ENCODE measurements at regions not wholly inside any gene's neighbourhood (a gene's known extent, or its start where the extent isn't known, plus 50 kb on each side); places are given as distances from the start of the nearest gene placed in this dataset.

DNA sequence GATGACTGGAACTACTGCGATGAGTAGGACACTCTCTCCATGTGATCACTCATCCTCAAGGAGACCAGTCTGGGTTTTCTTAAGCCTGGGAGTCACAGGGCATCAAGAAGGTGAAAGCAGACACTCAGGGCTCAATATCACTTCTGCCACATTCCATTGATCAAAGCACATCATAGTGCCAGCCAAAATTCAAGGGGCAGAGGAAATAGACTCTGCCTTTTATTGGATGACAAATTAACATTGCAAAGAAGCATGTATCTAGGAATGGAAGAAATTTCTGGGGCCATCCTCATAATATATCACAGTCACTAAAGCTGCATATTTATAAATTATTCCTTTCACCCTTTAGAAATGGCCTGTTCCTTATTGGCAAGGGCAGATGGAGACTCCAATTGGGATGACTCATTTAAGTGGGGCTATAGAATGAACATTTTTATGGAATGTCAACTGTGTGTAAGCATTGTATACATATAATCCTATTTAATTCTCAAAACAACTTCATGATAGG lies 114.8 kb upstream of the CDC42EP3 start:
- DNase-seq (ENCODE audit: low read depth): no peak
- TF ChIP-seq, protein P1, sequence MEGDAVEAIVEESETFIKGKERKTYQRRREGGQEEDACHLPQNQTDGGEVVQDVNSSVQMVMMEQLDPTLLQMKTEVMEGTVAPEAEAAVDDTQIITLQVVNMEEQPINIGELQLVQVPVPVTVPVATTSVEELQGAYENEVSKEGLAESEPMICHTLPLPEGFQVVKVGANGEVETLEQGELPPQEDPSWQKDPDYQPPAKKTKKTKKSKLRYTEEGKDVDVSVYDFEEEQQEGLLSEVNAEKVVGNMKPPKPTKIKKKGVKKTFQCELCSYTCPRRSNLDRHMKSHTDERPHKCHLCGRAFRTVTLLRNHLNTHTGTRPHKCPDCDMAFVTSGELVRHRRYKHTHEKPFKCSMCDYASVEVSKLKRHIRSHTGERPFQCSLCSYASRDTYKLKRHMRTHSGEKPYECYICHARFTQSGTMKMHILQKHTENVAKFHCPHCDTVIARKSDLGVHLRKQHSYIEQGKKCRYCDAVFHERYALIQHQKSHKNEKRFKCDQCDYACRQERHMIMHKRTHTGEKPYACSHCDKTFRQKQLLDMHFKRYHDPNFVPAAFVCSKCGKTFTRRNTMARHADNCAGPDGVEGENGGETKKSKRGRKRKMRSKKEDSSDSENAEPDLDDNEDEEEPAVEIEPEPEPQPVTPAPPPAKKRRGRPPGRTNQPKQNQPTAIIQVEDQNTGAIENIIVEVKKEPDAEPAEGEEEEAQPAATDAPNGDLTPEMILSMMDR (IDR thresholded peaks at IDR 0.05; ENCODE audit: low read length, missing control alignments): no peak
- H3K4me3 ChIP-seq (replicated peaks; ENCODE audit: low read depth, low read length): no peak overlapping the region

DNA sequence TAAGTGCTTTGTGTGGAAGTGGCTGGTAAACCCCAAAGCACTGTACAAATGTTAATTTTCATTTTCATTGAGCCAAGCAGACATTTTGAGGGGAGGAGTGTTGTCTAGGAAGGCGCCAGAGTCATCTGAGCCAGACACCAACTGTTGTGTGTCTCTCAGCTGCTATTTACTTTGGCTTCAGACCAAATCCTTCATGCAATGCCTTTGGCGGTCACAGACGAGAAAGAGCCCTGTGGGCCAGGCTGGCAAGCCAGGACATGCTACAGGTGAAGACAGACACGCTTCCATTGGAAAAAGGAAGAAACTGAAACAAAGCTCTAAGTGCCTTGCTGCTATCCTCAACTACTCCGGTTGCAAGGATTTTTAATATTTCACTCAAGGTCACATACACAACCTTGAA lies 115.4 kb upstream of the CDC42EP3 start:
- no peak for DNase-seq (ENCODE audit: low read depth)
- TF ChIP-seq, protein P1 (IDR thresholded peaks at IDR 0.05; ENCODE audit: low read length, missing control alignments): no peak
- no peak overlapping the region for H3K4me3 ChIP-seq (replicated peaks; ENCODE audit: low read depth, low read length)

DNA sequence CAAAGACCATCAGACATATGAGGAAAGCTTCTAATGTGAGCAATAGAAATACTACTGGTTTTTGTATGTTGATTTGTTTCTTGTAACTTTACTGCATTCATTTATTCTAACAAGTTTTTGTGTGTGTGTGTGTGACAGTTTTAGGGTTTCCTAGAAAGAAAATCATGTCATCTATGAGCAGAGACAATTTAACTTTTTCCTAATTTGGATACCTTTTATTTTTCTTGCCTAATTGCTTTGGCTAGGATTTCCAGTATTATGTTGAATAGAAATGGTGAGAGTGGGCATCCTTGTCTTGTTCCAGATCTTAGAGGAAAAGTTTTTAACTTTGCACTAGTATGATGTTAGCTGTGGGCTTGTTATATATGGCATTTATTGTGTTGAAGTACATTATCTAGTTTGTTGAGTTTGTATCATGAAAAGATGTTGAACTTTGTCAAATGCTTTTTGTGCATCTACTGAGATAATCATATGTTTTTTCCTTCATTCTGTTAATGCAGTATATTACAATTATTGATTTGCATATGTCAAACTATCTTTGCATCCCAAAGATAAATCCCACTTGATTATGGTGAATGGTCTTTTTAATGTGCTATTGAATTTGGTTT lies 117.3 kb upstream of the CDC42EP3 start:
- TF ChIP-seq, protein P1 (IDR thresholded peaks at IDR 0.05; ENCODE audit: low read length, missing control alignments): no peak
- no peak for DNase-seq (ENCODE audit: low read depth)
- no peak overlapping the region for H3K4me3 ChIP-seq (replicated peaks; ENCODE audit: low read depth, low read length)

DNA sequence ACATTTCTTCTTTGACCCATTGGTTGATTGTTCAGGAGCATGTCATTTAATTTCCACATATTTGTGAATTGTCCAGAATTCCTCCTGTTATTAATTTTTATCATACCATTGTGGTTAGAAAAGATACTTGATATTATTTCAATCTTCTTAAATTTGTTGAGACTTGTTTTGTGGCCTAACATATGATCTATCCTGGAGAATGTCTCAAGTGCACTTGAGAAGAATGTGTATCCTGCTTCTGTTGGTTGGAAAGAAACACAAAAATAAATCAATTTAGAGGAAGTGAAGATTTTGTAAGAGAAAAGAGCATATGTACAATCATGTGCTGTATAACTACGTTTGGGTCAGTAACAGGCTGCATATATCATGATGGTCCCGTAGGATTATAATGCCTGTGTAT lies 118.6 kb upstream of the CDC42EP3 start:
- H3K4me3 ChIP-seq (replicated peaks; ENCODE audit: low read depth, low read length): no peak overlapping the region
- TF ChIP-seq, protein P1 (IDR thresholded peaks at IDR 0.05; ENCODE audit: low read length, missing control alignments): no peak
- DNase-seq (ENCODE audit: low read depth): no peak

DNA sequence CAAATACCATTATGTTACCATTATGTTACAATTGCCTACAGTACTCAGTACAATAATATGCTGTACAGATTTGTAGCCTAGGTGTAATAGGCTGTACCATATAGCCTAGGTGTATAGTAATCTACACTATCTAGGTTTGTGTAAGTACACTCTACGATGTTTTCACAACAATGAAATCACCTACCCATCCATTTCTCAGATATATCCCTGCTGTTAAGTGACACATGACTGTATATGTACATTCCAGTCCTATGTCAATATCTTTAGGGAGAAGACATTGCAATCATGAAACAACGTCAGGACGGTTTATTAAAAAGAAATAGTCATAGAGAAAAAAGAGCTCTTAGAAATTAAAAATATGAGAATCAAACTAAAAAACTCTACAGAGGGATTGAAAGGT lies 119.0 kb upstream of the CDC42EP3 start:
- DNase-seq (ENCODE audit: low read depth): no peak
- TF ChIP-seq, protein P1 (IDR thresholded peaks at IDR 0.05; ENCODE audit: low read length, missing control alignments): no peak
- no peak overlapping the region for H3K4me3 ChIP-seq (replicated peaks; ENCODE audit: low read depth, low read length)

DNA sequence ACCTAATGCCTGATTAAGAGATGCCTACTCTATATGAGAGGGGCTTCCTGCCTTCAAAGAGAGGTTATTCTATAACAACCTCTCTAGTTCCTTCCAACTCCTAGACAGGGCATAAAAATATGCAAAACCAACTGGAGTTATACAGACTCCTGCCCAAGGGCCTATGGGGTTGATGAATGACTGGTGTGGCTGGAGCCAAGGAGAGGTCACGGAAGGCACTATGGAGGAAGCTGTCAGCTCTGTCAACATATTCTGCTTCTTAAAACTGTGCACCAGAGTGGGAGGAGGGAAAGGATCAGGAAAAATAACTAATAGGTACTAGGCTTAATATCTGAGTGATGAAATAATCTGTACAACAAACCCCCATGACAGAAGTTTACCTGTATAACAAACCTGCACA lies 120.9 kb upstream of the CDC42EP3 start:
- no peak overlapping the region for H3K4me3 ChIP-seq (replicated peaks; ENCODE audit: low read depth, low read length)
- no peak for DNase-seq (ENCODE audit: low read depth)
- TF ChIP-seq, protein P1 (IDR thresholded peaks at IDR 0.05; ENCODE audit: low read length, missing control alignments): no peak

DNA sequence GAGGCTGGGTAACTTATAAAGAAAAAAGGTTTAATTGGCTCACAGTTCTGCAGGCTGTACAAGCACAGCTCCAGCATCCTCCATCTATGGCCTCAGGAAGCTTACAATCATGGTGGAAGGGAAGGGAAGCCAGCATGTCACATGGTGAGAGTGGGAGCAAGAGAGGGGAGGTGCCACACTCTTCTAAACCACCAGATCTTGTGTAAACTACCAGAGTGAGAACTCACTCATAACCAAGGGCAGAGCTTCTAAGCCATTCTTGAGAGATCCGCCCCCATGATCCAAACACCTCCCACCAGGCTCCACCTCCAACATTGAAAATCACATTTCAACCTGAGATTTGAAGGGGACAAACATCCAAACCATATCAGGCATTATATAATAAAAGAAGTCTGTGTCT lies 121.6 kb upstream of the CDC42EP3 start:
- TF ChIP-seq, protein P1 (IDR thresholded peaks at IDR 0.05; ENCODE audit: low read length, missing control alignments): no peak
- H3K4me3 ChIP-seq (replicated peaks; ENCODE audit: low read depth, low read length): no peak overlapping the region
- no peak for DNase-seq (ENCODE audit: low read depth)

Measured in fibroblast of pulmonary artery (primary cell).